H9 (cell line): ENCODE measurements at regions not wholly inside any gene's neighbourhood (a gene's known extent, or its start where the extent isn't known, plus 50 kb on each side); places are given as distances from the start of the nearest gene placed in this dataset.

ENCODE experiments used
- DNase-seq: peaks from one replicate; pipeline ENCODE4 v3.0.0-alpha.2; 2017
- H2AFZ ChIP-seq: one replicate; pipeline ENCODE4 v1.6.1; 2013; ENCODE audit warnings: mild to moderate bottlenecking, low read length, control low read depth, moderate library complexity
- H2AK5ac ChIP-seq: 2 replicates; pipeline ENCODE4 v1.6.1; 2013; ENCODE audit warnings: low read length, control low read depth, mixed read lengths; ENCODE audit not compliant: insufficient read length
- H2BK120ac ChIP-seq: one replicate; pipeline ENCODE4 v1.6.1; 2013; ENCODE audit warnings: low read depth, mild to moderate bottlenecking, low read length, control low read depth, inconsistent platforms; ENCODE audit not compliant: poor library complexity, severe bottlenecking
- H2BK12ac ChIP-seq: 2 replicates; pipeline ENCODE4 v1.6.1; 2013; ENCODE audit warnings: low read length, control low read depth, mixed read lengths, low read depth; ENCODE audit not compliant: insufficient read length
- H2BK15ac ChIP-seq: 2 replicates; pipeline ENCODE4 v1.6.1; 2013; ENCODE audit warnings: low read depth, low read length, control low read depth
- H2BK20ac ChIP-seq: one replicate; pipeline ENCODE4 v1.6.1; 2013; ENCODE audit warnings: low read depth, mild to moderate bottlenecking, low read length, control low read depth, inconsistent platforms; ENCODE audit not compliant: poor library complexity, severe bottlenecking
- H2BK5ac ChIP-seq: 2 replicates; pipeline ENCODE4 v1.6.1; 2013; ENCODE audit warnings: low read length, control low read depth, mixed read lengths; ENCODE audit not compliant: insufficient read length
- H3K14ac ChIP-seq: 2 replicates; pipeline ENCODE4 v1.6.1; 2013; ENCODE audit warnings: low read length, control low read depth; ENCODE audit not compliant: insufficient read depth
- H3K18ac ChIP-seq: 2 replicates; pipeline ENCODE4 v1.6.1; 2013; ENCODE audit warnings: low read depth, mild to moderate bottlenecking, mixed read lengths, low read length, control low read depth; ENCODE audit not compliant: insufficient read length
- H3K23ac ChIP-seq: 2 replicates; pipeline ENCODE4 v1.6.1; 2013; ENCODE audit warnings: low read length, control low read depth, mixed read lengths, low read depth; ENCODE audit not compliant: insufficient read length
- H3K23me2 ChIP-seq: 2 replicates; pipeline ENCODE4 v1.6.1; 2013; ENCODE audit warnings: low read depth, mild to moderate bottlenecking, mixed read lengths, low read length, control low read depth; ENCODE audit not compliant: insufficient read length, poor library complexity, severe bottlenecking
- H3K27ac ChIP-seq: 2 replicates; pipeline ENCODE4 v1.5.1; 2013; ENCODE audit warnings: low read length, control low read depth, mixed read lengths, low read depth; ENCODE audit not compliant: insufficient read length
- H3K27me3 ChIP-seq: 2 replicates; pipeline ENCODE4 v1.6.1; 2013; ENCODE audit warnings: low read length, control low read depth, inconsistent platforms; ENCODE audit not compliant: insufficient read depth
- H3K4ac ChIP-seq: 2 replicates; pipeline ENCODE4 v1.6.1; 2013; ENCODE audit warnings: low read depth, mild to moderate bottlenecking, control low read depth, inconsistent platforms, low read length, moderate library complexity
- H3K4me1 ChIP-seq: 2 replicates; pipeline ENCODE4 v1.6.1; 2013; ENCODE audit warnings: low read length, control low read depth, inconsistent platforms; ENCODE audit not compliant: insufficient read depth
- H3K4me2 ChIP-seq: 2 replicates; pipeline ENCODE4 v1.6.1; 2013; ENCODE audit warnings: low read length, control low read depth, mixed read lengths; ENCODE audit not compliant: insufficient read length, insufficient read depth
- H3K56ac ChIP-seq: 2 replicates; pipeline ENCODE4 v1.6.1; 2013; ENCODE audit warnings: low read depth, mild to moderate bottlenecking, mixed read lengths, low read length, control low read depth; ENCODE audit not compliant: insufficient read length
- H3K79me1 ChIP-seq: 2 replicates; pipeline ENCODE4 v1.6.1; 2013; ENCODE audit warnings: low read depth, mild to moderate bottlenecking, moderate library complexity, low read length, control low read depth, inconsistent platforms; ENCODE audit not compliant: insufficient read depth, poor library complexity, severe bottlenecking
- H3K79me2 ChIP-seq: 2 replicates; pipeline ENCODE4 v1.6.1; 2013; ENCODE audit warnings: low read length, control low read depth, inconsistent platforms; ENCODE audit not compliant: insufficient read depth
- H3K9ac ChIP-seq: 2 replicates; pipeline ENCODE4 v1.6.1; 2013; ENCODE audit warnings: low read length, control low read depth, mixed read lengths; ENCODE audit not compliant: insufficient read length; ENCODE audit errors: extremely low read depth
- H3K9me3 ChIP-seq: one replicate; pipeline ENCODE4 v1.6.1; 2013; ENCODE audit warnings: low read depth, low read length, inconsistent platforms; ENCODE audit not compliant: control insufficient read depth
- H3T11ph ChIP-seq: one replicate; pipeline ENCODE4 v1.6.1; 2013; ENCODE audit warnings: mild to moderate bottlenecking, low read length, control low read depth, inconsistent platforms
- H4K20me1 ChIP-seq: one replicate; pipeline ENCODE4 v1.6.1; 2013; ENCODE audit not compliant: control insufficient read depth, insufficient read length, insufficient read depth
- H4K5ac ChIP-seq: 2 replicates; pipeline ENCODE4 v1.6.1; 2013; ENCODE audit warnings: low read depth, mild to moderate bottlenecking, mixed read lengths, low read length, control low read depth; ENCODE audit not compliant: insufficient read length
- H4K8ac ChIP-seq: replicated peaks from 2 replicates; pipeline ENCODE4 v1.6.1; 2013; ENCODE audit warnings: low read length, control low read depth, mixed read lengths, low read depth; ENCODE audit not compliant: insufficient read length
- H4K91ac ChIP-seq: 2 replicates; pipeline ENCODE4 v1.6.1; 2013; ENCODE audit warnings: low read depth, mild to moderate bottlenecking, moderate library complexity, mixed read lengths, low read length, control low read depth; ENCODE audit not compliant: insufficient read length
- H3K27ac Mint-ChIP-seq, 3 experiments: 2 replicates in 2 of 3; 3 replicates in 1 of 3; pipeline ENCODE4 v1.8.0; 2020 to 2021; ENCODE audit warnings: mixed read lengths in 3 of 3, mild to moderate bottlenecking in 1 of 3, moderate library complexity in 1 of 3
- H3K27me3 Mint-ChIP-seq: 2 replicates; pipeline ENCODE4 v1.8.0; 2021; ENCODE audit warnings: low read depth, mild to moderate bottlenecking, moderate library complexity, mixed read lengths
- H3K36me3 Mint-ChIP-seq, 3 experiments: 2 replicates in 2 of 3; 3 replicates in 1 of 3; pipeline ENCODE4 v1.8.0; 2020 to 2021; ENCODE audit warnings: low read depth in 3 of 3, mixed read lengths in 3 of 3; ENCODE audit not compliant: insufficient read depth in 1 of 3
- H3K4me1 Mint-ChIP-seq, 2 experiments: 2 replicates each; pipeline ENCODE4 v1.8.0; 2020; ENCODE audit warnings: mixed read lengths in 2 of 2
- H3K4me3 Mint-ChIP-seq, 2 experiments: 2 replicates in 1 of 2; 3 replicates in 1 of 2; pipeline ENCODE4 v1.8.0; 2020 to 2021; ENCODE audit warnings: mild to moderate bottlenecking in 2 of 2, mixed read lengths in 2 of 2, moderate library complexity in 1 of 2
- H3K9me3 Mint-ChIP-seq, 2 experiments: 2 replicates in 1 of 2; 3 replicates in 1 of 2; pipeline ENCODE4 v1.8.0; 2020; ENCODE audit warnings: mild to moderate bottlenecking in 2 of 2, mixed read lengths in 2 of 2, moderate library complexity in 1 of 2
- CTCF ChIP-seq: fragments of 200-600 bp; sonication (generic); conservative IDR thresholded peaks from 3 replicates; pipeline ENCODE4 v1.8.0; 2021; ENCODE audit warnings: antibody characterized with exemption, mild to moderate bottlenecking
- WGBS: extraction: QIAGEN DNeasy Blood & Tissue Kit; methylation state at CpG from one replicate; pipeline ENCODE4 v1.1.7; 2013; ENCODE audit warnings: missing lambda C conversion rate, low lambda C conversion rate, mixed read lengths; ENCODE audit not compliant: insufficient read length; ENCODE audit errors: extremely low coverage; 5-methylcytosine and 5-hydroxymethylcytosine counted together

GRCh38 chr5:168070761-168071160 is 220.7 kb upstream of the WWC1 start:
- TF ChIP-seq CTCF: no peak
- Mint-ChIP-seq H3K4me1 (peaks cover 4 to 5% of the 10 kb centered on the region in 2 experiments; a peak in 2 of 4 replicates), H3K36me3 (no peaks in the 10 kb centered on the region), H3K27ac (no peak overlapping the region), H3K9me3 (no peaks in the 10 kb centered on the region), H3K27me3 (peaks cover 7% of the 10 kb centered on the region), H3K4me3 (no peak overlapping the region)
- Histone ChIP-seq H3K9ac (no peak overlapping the region), H2BK20ac (no peak overlapping the region), H2BK15ac (no peak overlapping the region), H3K79me2 (no peaks in the 10 kb centered on the region), H3K18ac (no peak overlapping the region), H3T11ph (no peak overlapping the region), H2BK120ac (no peak overlapping the region), H3K4me1 (no peaks in the 10 kb centered on the region), H3K9me3 (no peaks in the 10 kb centered on the region), H3K27ac (no peak overlapping the region), H4K20me1 (no peaks in the 10 kb centered on the region), H3K27me3 (no peaks in the 10 kb centered on the region), H3K79me1 (no peaks in the 10 kb centered on the region), H2AK5ac (no peak overlapping the region), H2AFZ (no peak overlapping the region), H2BK12ac (no peak overlapping the region), H3K4ac (no peak overlapping the region), H4K91ac (no peak overlapping the region), H3K23ac (no peak overlapping the region), H3K56ac (no peak overlapping the region), H3K4me2 (no peak overlapping the region), H2BK5ac (no peak overlapping the region), H3K23me2 (no peaks in the 10 kb centered on the region), H3K14ac (no peak overlapping the region), H4K8ac (no peak overlapping the region), H4K5ac (no peak overlapping the region)
- no peak for DNase-seq
- WGBS: no CpG with 5 or more reads among the region's 1 CpG
